Endothelial cell of umbilical vein (primary cell): ENCODE measurements at regions not wholly inside any gene's neighbourhood (a gene's known extent, or its start where the extent isn't known, plus 50 kb on each side); places are given as distances from the start of the nearest gene placed in this dataset.

ENCODE experiments used
- BruUV-seq: library from RNA; stranded (reverse); fragments of 400-500 nt; replicated peaks from 2 replicates; lab custom pipeline; 2021; lab: Mats Ljungman, UMichigan
- CTCF ChIA-PET: fragments of 300-600, 350-600 bp; sonication (Branson Sonifier 250); formaldehyde crosslinking; loops from one replicate; lab custom pipeline; 2021; ENCODE audit warnings: antibody characterized with exemption, inconsistent platforms; lab: Charles Lee
- POLR2A ChIA-PET: fragments of 300-600, 350-600 bp; sonication (Branson Sonifier 250); formaldehyde crosslinking; loops from one replicate; lab custom pipeline; 2021; ENCODE audit warnings: antibody characterized with exemption, inconsistent platforms; lab: Charles Lee
- DNase-seq: peaks from one replicate; pipeline ENCODE4 v3.0.0-alpha.2; 2011; ENCODE audit warnings: low read depth, low spot score
- FAIRE-seq: peaks from 2 replicates; lab custom pipeline; 2011; peaks lifted over from hg19 to GRCh38; lab: Jason Lieb, UNC
- H2AFZ ChIP-seq: 2 replicates; pipeline ENCODE4 v1.6.0; 2012; ENCODE audit warnings: low read depth, low read length, control low read depth, inconsistent platforms
- H3K27ac ChIP-seq: 2 replicates; pipeline ENCODE4 v1.5.1; 2011; ENCODE audit warnings: low read depth, mild to moderate bottlenecking, control low read depth, low read length, moderate library complexity; ENCODE audit not compliant: insufficient read depth
- H3K27me3 ChIP-seq, 2 experiments: 2 replicates each; pipeline versions ENCODE4 v1.6.0 to v1.6.1; 2011; ENCODE audit warnings: low read length in 2 of 2, mixed read lengths in 1 of 2; ENCODE audit not compliant: control insufficient read depth in 2 of 2, insufficient read depth in 2 of 2
- H3K36me3 ChIP-seq, 2 experiments: 2 replicates in 1 of 2; 3 replicates in 1 of 2; pipeline ENCODE4 v1.5.1; 2011; ENCODE audit warnings: low read length in 2 of 2, mild to moderate bottlenecking in 1 of 2, moderate library complexity in 1 of 2; ENCODE audit not compliant: control insufficient read depth in 2 of 2, insufficient read depth in 2 of 2; ENCODE audit errors: extremely low read depth in 1 of 2
- H3K4me1 ChIP-seq: 3 replicates; pipeline ENCODE4 v1.5.1; 2011; ENCODE audit warnings: mild to moderate bottlenecking, low read length; ENCODE audit not compliant: control insufficient read depth, insufficient read depth; ENCODE audit errors: extremely low read depth
- H3K4me2 ChIP-seq: 2 replicates; pipeline ENCODE4 v1.6.1; 2011; ENCODE audit warnings: low read length, control low read depth, mixed read lengths; ENCODE audit not compliant: insufficient read depth
- H3K4me3 ChIP-seq, 3 experiments: fragments of 200-600 bp in 1 of 3; sonication (generic), shearing (Covaris generic) in 1 of 3; replicated peaks in 1 of 3; 2 replicates each; pipeline ENCODE4 v1.5.1; 2011 to 2016; ENCODE audit warnings: control low read depth in 3 of 3, low read length in 3 of 3, mild to moderate bottlenecking in 2 of 3, inconsistent platforms in 1 of 3, low read depth in 1 of 3, moderate library complexity in 1 of 3; ENCODE audit not compliant: insufficient read depth in 1 of 3
- H3K79me2 ChIP-seq: 2 replicates; pipeline ENCODE4 v1.6.0; 2012; ENCODE audit warnings: low read length, inconsistent platforms; ENCODE audit not compliant: control insufficient read depth, insufficient read depth
- H3K9ac ChIP-seq: replicated peaks from 2 replicates; pipeline ENCODE3; 2011; ENCODE audit warnings: low read length, control low read depth; ENCODE audit not compliant: insufficient read depth; ENCODE audit errors: extremely low read depth
- H3K9me1 ChIP-seq: replicated peaks from 3 replicates; pipeline ENCODE4 v1.6.0; 2011; ENCODE audit warnings: mild to moderate bottlenecking, low read length; ENCODE audit not compliant: control insufficient read depth, insufficient read depth; ENCODE audit errors: extremely low read depth
- H3K9me3 ChIP-seq: replicated peaks from 2 replicates; pipeline ENCODE4 v1.5.1; 2012; ENCODE audit warnings: low read length, inconsistent platforms; ENCODE audit not compliant: control insufficient read depth, insufficient read depth
- H4K20me1 ChIP-seq: replicated peaks from 2 replicates; pipeline ENCODE3; 2011; ENCODE audit warnings: mild to moderate bottlenecking, low read length; ENCODE audit not compliant: control insufficient read depth, insufficient read depth; ENCODE audit errors: extremely low read depth
- EZH2 ChIP-seq: IDR thresholded peaks from 2 replicates; pipeline ENCODE4 v1.6.1; 2012; ENCODE audit warnings: borderline replicate concordance, low read depth, mild to moderate bottlenecking, moderate library complexity, low read length, inconsistent platforms; ENCODE audit not compliant: severe bottlenecking
- FOS ChIP-seq: IDR thresholded peaks from 2 replicates; pipeline ENCODE4 v1.6.1; 2011; ENCODE audit warnings: mild to moderate bottlenecking, low read length, moderate library complexity, borderline replicate concordance; ENCODE audit not compliant: insufficient read depth
- GATA2 ChIP-seq: IDR thresholded peaks from 2 replicates; pipeline ENCODE4 v1.7.0; 2011; ENCODE audit warnings: low read depth, mild to moderate bottlenecking, moderate library complexity, mixed read lengths, low read length; ENCODE audit not compliant: insufficient read length, insufficient read depth
- JUN ChIP-seq: IDR thresholded peaks from 2 replicates; pipeline ENCODE4 v1.6.1; 2011; ENCODE audit warnings: borderline replicate concordance, low read depth; ENCODE audit not compliant: insufficient read length, insufficient read depth
- MYC ChIP-seq: IDR thresholded peaks from one replicate; pipeline ENCODE4 v1.6.1; 2011; ENCODE audit warnings: mild to moderate bottlenecking, low read depth, low read length
- POLR2A ChIP-seq: IDR thresholded peaks from 2 replicates; pipeline ENCODE4 v1.6.1; 2012; ENCODE audit warnings: low read depth, mild to moderate bottlenecking, control low read depth, low read length
- POLR2AphosphoS5 ChIP-seq: IDR thresholded peaks from 2 replicates; pipeline ENCODE4 v1.6.1; 2012; ENCODE audit warnings: low read depth, mild to moderate bottlenecking, control low read depth, low read length, moderate library complexity; ENCODE audit not compliant: insufficient read depth
- dilution Hi-C: fragments of 300-500 bp; cut with MboI; formaldehyde crosslinking; loops from one replicate; pipeline ENCODE4 v1.15.0; 2019; ENCODE audit warnings: low sequenced_read_pairs; ENCODE audit not compliant: extremely low pct_ligation_motif_present
- intact Hi-C: fragments of 100-400 bp; cut with micrococcal nuclease; formaldehyde crosslinking; loops from one replicate; pipeline ENCODE4 v1.10.0; 2022
- TF ChIP-seq, protein P1 (sequence below), 2 donors: IDR thresholded peaks; 1 replicate in 1 of 2; 2 replicates in 1 of 2; pipeline ENCODE4 v1.5.1; 2011; ENCODE audit warnings: low read length in 2 of 2, mild to moderate bottlenecking in 2 of 2, moderate library complexity in 2 of 2, control low read depth in 1 of 2, inconsistent platforms in 1 of 2, low read depth in 1 of 2; ENCODE audit not compliant: insufficient read depth in 1 of 2; ENCODE audit errors: extremely low read depth in 1 of 2
- TF ChIP-seq, protein P2 (sequence below): IDR thresholded peaks from 2 replicates; pipeline ENCODE4 v1.6.1; 2011; ENCODE audit not compliant: insufficient read depth, insufficient read length

DNA sequence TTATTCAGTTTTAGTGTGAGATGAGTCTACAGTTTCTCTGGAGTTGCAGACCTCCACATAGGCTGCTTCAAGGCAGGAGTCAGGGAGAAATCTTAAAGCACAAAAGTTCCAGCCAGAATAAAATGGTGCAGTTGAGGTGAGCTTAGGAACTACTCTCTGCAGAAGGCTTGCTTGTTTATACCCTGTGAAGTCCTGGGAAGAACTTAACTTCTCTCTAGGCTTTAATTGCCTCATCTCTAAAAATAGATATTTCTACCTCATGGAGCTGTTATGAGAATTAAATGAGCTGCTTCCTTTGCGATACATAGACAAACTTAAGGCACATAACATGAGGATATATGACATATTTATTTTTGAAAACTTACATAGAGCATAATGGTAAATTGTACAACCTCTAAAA, 286.2 kb downstream of the GPATCH2 start:
- DNase-seq = no peak
- H3K9ac ChIP-seq = no peak overlapping the region
- no peak overlapping the region for H3K27ac ChIP-seq
- H3K36me3 ChIP-seq = no peaks in the 10 kb centered on the region
- dilution Hi-C loops (no loop called here), intact Hi-C loops (no loop called here)
- BruUV-seq = no TSS peak
- no peaks in the 10 kb centered on the region for H3K4me1 ChIP-seq
- no peaks in the 10 kb centered on the region for H3K27me3 ChIP-seq
- ChIA-PET CTCF (no interaction called here), POLR2A (no interaction called here)
- no peak overlapping the region for H3K4me3 ChIP-seq
- no peaks in the 10 kb centered on the region for H3K79me2 ChIP-seq
- no peak overlapping the region for H3K4me2 ChIP-seq
- H4K20me1 ChIP-seq = no peaks in the 10 kb centered on the region
- no peak overlapping the region for H2AFZ ChIP-seq
- H3K9me3 ChIP-seq = peaks cover 2% of the 10 kb centered on the region
- H3K9me1 ChIP-seq = no peaks in the 10 kb centered on the region
- no peak for FAIRE-seq
- TF ChIP-seq EZH2 (no peak), MYC (no peak), POLR2AphosphoS5 (no peak), FOS (no peak), JUN (no peak), POLR2A (no peak), GATA2 (no peak)
- TF ChIP-seq, protein P1, sequence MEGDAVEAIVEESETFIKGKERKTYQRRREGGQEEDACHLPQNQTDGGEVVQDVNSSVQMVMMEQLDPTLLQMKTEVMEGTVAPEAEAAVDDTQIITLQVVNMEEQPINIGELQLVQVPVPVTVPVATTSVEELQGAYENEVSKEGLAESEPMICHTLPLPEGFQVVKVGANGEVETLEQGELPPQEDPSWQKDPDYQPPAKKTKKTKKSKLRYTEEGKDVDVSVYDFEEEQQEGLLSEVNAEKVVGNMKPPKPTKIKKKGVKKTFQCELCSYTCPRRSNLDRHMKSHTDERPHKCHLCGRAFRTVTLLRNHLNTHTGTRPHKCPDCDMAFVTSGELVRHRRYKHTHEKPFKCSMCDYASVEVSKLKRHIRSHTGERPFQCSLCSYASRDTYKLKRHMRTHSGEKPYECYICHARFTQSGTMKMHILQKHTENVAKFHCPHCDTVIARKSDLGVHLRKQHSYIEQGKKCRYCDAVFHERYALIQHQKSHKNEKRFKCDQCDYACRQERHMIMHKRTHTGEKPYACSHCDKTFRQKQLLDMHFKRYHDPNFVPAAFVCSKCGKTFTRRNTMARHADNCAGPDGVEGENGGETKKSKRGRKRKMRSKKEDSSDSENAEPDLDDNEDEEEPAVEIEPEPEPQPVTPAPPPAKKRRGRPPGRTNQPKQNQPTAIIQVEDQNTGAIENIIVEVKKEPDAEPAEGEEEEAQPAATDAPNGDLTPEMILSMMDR (IDR thresholded peaks at IDR 0.05; ENCODE audit: extremely low read depth in 1 of 2, insufficient read depth in 1 of 2, low read depth in 1 of 2, low read length in 2 of 2) = no peak
- TF ChIP-seq, protein P2, sequence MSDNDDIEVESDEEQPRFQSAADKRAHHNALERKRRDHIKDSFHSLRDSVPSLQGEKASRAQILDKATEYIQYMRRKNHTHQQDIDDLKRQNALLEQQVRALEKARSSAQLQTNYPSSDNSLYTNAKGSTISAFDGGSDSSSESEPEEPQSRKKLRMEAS = no peak
